ENCODE measurements at regions not wholly inside any gene's neighbourhood (a gene's known extent, or its start where the extent isn't known, plus 50 kb on each side); places are given as distances from the start of the nearest gene placed in this dataset.
A peak's percentile ranks its signal among the peaks of the same experiment; 100 is the strongest.

DNA sequence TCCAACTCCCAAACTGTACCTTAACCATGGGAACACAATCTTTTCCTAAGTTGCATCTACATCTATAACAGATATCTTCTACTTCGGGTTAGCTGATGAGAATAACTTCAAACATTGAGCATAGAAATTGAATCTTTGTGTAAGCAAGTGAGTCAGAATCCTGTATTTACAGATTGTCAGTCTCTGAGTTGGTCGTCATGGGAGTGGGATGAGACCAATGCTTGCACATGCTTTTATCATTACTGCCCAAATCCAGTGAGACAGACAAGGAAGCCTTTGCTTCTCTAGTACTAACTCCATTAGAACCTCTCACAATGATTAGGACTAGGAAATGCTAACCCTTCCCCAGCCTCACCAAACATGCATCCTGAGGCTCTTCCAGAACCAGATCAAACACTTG lies 587.1 kb upstream of the ZNF717 start:
- DNase-seq (ENCODE audit: low read depth), result no peak
- TF ChIP-seq, protein P1, sequence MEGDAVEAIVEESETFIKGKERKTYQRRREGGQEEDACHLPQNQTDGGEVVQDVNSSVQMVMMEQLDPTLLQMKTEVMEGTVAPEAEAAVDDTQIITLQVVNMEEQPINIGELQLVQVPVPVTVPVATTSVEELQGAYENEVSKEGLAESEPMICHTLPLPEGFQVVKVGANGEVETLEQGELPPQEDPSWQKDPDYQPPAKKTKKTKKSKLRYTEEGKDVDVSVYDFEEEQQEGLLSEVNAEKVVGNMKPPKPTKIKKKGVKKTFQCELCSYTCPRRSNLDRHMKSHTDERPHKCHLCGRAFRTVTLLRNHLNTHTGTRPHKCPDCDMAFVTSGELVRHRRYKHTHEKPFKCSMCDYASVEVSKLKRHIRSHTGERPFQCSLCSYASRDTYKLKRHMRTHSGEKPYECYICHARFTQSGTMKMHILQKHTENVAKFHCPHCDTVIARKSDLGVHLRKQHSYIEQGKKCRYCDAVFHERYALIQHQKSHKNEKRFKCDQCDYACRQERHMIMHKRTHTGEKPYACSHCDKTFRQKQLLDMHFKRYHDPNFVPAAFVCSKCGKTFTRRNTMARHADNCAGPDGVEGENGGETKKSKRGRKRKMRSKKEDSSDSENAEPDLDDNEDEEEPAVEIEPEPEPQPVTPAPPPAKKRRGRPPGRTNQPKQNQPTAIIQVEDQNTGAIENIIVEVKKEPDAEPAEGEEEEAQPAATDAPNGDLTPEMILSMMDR (IDR thresholded peaks at IDR 0.05; ENCODE audit: insufficient read depth, low read depth, low read length, missing control alignments), result no peak
- H3K4me3 ChIP-seq (ENCODE audit: low read depth, low read length), result no peak overlapping the region

DNA sequence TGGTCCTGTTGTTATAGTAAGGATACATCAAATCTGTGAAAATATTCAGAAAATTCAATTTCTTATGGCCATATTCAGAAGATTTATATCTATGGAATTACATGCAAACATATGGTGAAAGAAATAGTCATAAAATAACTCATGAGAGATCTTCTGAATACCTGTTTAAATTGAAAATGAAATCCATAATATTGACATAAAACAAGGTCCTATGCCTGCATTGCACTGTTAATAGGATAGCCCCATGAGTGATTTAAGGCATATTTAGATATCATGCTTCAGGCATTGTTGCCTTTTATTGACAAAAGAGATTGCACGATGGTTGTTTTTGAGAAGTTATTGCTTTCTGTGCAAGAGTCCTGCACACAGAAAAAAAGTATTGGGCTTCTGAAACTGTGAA lies 591.7 kb upstream of the ZNF717 start:
- no peak overlapping the region for H3K4me3 ChIP-seq (ENCODE audit: low read depth, low read length)
- TF ChIP-seq, protein P1 (IDR thresholded peaks at IDR 0.05; ENCODE audit: insufficient read depth, low read depth, low read length, missing control alignments), result no peak
- no peak for DNase-seq (ENCODE audit: low read depth)

DNA sequence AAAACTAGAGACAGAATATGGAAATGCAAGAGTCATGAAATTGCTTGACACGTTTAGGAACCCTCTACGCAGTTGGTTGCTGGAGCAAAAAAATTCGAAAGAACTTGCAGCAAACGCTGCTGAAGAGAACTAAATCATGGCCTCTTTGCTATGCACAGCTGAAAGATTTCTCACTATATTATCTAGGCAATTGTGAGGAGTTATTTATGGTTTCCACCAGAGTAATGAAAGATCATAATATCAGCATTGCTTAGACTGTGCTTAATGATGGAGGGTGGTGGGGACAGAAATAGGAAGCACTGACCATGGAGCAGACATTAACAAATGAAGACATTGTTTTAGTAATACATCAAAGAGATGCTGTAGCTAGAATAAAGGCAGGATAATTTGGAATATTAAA lies 593.4 kb upstream of the ZNF717 start:
- no peak overlapping the region for H3K4me3 ChIP-seq (ENCODE audit: low read depth, low read length)

DNA sequence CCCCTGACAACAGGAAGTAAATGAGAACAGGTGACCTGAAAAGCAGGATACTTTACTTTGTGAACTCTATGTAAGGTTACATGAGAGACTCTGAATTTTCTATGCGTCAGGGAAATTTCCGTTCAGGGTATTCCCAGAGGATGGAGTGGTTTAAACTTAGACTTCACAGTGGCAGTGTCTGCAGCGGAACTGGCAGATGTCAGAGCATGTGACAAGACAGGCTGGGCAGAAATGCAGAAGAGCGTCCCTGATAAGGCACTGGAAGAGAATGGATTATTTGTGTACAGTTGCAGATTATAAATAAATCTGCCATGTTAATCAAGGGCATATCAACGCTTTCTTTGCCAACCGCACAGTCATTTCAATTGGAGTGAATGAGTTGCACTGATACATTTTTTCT lies 598.4 kb upstream of the ZNF717 start:
- peak; percentile 54 for DNase-seq (ENCODE audit: low read depth)
- TF ChIP-seq, protein P1 (IDR thresholded peaks at IDR 0.05; ENCODE audit: insufficient read depth, low read depth, low read length, missing control alignments), result no peak
- H3K4me3 ChIP-seq (ENCODE audit: low read depth, low read length), result no peak overlapping the region

More for the DNA sequence above, 593.4 kb upstream of the ZNF717 start:
- TF ChIP-seq, protein P1 (IDR thresholded peaks at IDR 0.05; ENCODE audit: insufficient read depth, low read depth, low read length, missing control alignments), result no peak
- DNase-seq (ENCODE audit: low read depth), result no peak

DNA sequence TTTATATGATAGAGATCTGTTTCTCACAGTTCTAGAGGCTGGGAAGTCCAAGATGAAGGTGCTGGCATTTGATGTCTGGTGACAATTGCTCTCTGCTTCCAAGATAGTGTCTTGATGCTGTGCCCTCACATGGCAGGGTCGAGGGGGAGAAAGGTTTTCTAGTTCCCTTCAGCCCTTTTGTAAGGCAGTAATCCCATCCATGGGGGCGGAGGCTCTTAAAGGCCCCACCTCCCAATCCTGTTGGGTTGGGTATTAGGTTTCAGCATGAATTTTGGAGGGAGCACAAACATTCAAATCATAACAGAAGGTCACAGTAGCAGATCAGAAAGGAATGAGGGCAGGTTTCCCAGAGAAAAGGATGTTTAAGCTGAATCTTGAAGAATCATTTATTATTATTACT lies 601.7 kb upstream of the ZNF717 start:
- DNase-seq (ENCODE audit: low read depth), result no peak
- H3K4me3 ChIP-seq (ENCODE audit: low read depth, low read length), result no peak overlapping the region
- TF ChIP-seq, protein P1 (IDR thresholded peaks at IDR 0.05; ENCODE audit: insufficient read depth, low read depth, low read length, missing control alignments), result no peak

DNA sequence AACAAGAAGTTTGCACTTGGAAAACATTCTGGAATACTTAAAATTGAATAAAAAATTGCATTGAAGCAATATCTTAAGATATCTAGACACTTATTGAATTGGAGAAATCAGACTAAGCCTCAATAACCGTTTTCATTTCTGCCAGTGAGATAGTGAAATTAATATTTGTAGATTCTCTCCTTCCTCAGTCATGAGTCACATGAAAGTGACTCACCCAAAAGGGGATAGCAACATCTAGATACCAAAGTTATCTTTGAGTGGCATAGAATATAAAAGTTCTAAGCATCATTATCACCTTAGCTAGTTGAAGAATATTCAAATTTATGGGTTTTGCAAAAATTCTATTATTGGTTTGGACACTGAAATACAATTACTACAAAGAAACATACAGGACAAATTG lies 614.8 kb upstream of the ZNF717 start:
- H3K4me3 ChIP-seq (ENCODE audit: low read depth, low read length), result no peak overlapping the region
- no peak for DNase-seq (ENCODE audit: low read depth)

DNA sequence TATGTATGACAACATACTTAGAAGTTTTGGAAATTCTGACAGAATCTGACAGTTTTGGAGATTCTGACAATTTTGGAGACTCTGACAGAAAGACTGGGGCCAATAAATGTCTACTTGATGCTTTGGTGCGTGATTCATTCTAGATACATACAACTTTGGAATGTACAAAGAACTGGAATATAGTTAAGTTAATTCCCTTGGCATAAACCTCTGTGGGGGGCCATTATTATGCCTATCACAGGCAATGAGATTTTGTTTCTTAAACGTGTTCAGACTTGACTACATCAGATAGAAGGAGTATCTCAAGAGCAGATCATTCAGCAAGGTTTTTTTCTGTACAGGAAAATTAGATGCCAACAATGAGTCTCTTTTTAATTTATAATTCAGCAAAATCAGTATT lies 617.6 kb upstream of the ZNF717 start:
- TF ChIP-seq, protein P1 (IDR thresholded peaks at IDR 0.05; ENCODE audit: insufficient read depth, low read depth, low read length, missing control alignments), result no peak
- no peak overlapping the region for H3K4me3 ChIP-seq (ENCODE audit: low read depth, low read length)
- DNase-seq (ENCODE audit: low read depth), result no peak

More for the DNA sequence above, 614.8 kb upstream of the ZNF717 start:
- TF ChIP-seq, protein P1 (IDR thresholded peaks at IDR 0.05; ENCODE audit: insufficient read depth, low read depth, low read length, missing control alignments), result no peak
